B cell (primary cell): ENCODE measurements at regions not wholly inside any gene's neighbourhood (a gene's known extent, or its start where the extent isn't known, plus 50 kb on each side); places are given as distances from the start of the nearest gene placed in this dataset.

ENCODE experiments used
- ATAC-seq: fragments of 200-7000 bp; cut with Tn5 transposase; one replicate; pipeline ENCODE4 v1.10.0; 2021; ENCODE audit warnings: low read depth, mild to moderate bottlenecking, moderate number of reproducible peaks, moderate library complexity
- CTCF ChIA-PET: fragments of 350-600 bp; sonication (Branson Sonifier 250); formaldehyde crosslinking; loops from one replicate; lab custom pipeline; 2021; ENCODE audit warnings: antibody characterized with exemption, inconsistent platforms; lab: Charles Lee
- POLR2A ChIA-PET: fragments of 350-600 bp; sonication (Branson Sonifier 250); formaldehyde crosslinking; loops from one replicate; lab custom pipeline; 2021; ENCODE audit warnings: antibody characterized with exemption; lab: Charles Lee
- DNase-seq: peaks from one replicate; pipeline ENCODE4 v3.0.0; 2013
- H2AFZ ChIP-seq: 2 replicates; pipeline ENCODE4 v1.6.1; 2012; ENCODE audit warnings: mild to moderate bottlenecking, low read depth, low read length; ENCODE audit not compliant: insufficient read depth, poor library complexity, severe bottlenecking
- H3K27ac ChIP-seq, 2 donors: 1 replicate in 1 of 2; 2 replicates in 1 of 2; pipeline ENCODE4 v1.5.1; 2012 to 2013; ENCODE audit warnings: low read length in 2 of 2, mild to moderate bottlenecking in 2 of 2, moderate library complexity in 1 of 2
- H3K27me3 ChIP-seq, 4 experiments: fragments of 200-600 bp in 1 of 4; sonication (generic) in 1 of 4; replicated peaks in 1 of 4; 1 replicate in 2 of 4; 2 replicates in 2 of 4; pipeline versions ENCODE4 v1.6.1 to v1.7.0; 2013 to 2016; ENCODE audit warnings: low read length in 3 of 4, mild to moderate bottlenecking in 2 of 4, mixed read lengths in 1 of 4, moderate library complexity in 1 of 4; ENCODE audit not compliant: insufficient read depth in 4 of 4, control insufficient read depth in 3 of 4; ENCODE audit errors: control extremely low read depth in 1 of 4
- H3K36me3 ChIP-seq, 2 experiments: replicated peaks in 1 of 2; 1 replicate in 1 of 2; 2 replicates in 1 of 2; pipeline versions ENCODE4 v1.6.1 to v1.7.1; 2013; ENCODE audit warnings: low read length in 1 of 2; ENCODE audit not compliant: insufficient read depth in 2 of 2, control insufficient read depth in 1 of 2; ENCODE audit errors: control extremely low read depth in 1 of 2, extremely low read depth in 1 of 2
- H3K4me1 ChIP-seq, 2 donors: fragments of 200-600 bp in 1 of 2; sonication (generic) in 1 of 2; 1 replicate in 1 of 2; 2 replicates in 1 of 2; pipeline versions ENCODE4 v1.5.1 to v1.6.1; 2013 to 2017; ENCODE audit warnings: low read length in 2 of 2; ENCODE audit not compliant: control insufficient read depth in 2 of 2, insufficient read depth in 2 of 2
- H3K4me2 ChIP-seq: replicated peaks from 2 replicates; pipeline ENCODE3; 2012; ENCODE audit warnings: mild to moderate bottlenecking, low read depth, low read length; ENCODE audit not compliant: poor library complexity, severe bottlenecking
- H3K4me3 ChIP-seq, 5 experiments: fragments of 200-600 bp in 1 of 5; sonication (generic) in 1 of 5; 1 replicate in 3 of 5; 2 replicates in 2 of 5; pipeline versions ENCODE4 v1.5.1 to v1.7.0; 2011 to 2016; ENCODE audit warnings: low read length in 4 of 5, mild to moderate bottlenecking in 4 of 5, low read depth in 2 of 5, control low read depth in 1 of 5, moderate library complexity in 1 of 5; ENCODE audit not compliant: insufficient read depth in 1 of 5; ENCODE audit errors: control extremely low read depth in 1 of 5, extremely low read depth in 1 of 5
- H3K79me2 ChIP-seq: fragments of 200-600 bp; sonication (generic); one replicate; pipeline ENCODE4 v1.6.0; 2016; ENCODE audit warnings: low read length; ENCODE audit not compliant: control insufficient read depth, insufficient read depth
- H3K9ac ChIP-seq: fragments of 200-600 bp; sonication (generic); 2 replicates; pipeline ENCODE4 v1.6.1; 2017; ENCODE audit warnings: mild to moderate bottlenecking, low read length, moderate library complexity
- H3K9me3 ChIP-seq, 3 donors: one replicate each; pipeline versions ENCODE4 v1.6.1 to v1.7.1; 2013; ENCODE audit warnings: low read length in 2 of 3; ENCODE audit not compliant: control insufficient read depth in 2 of 3, insufficient read depth in 1 of 3; ENCODE audit errors: control extremely low read depth in 1 of 3
- H4K20me1 ChIP-seq: 2 replicates; pipeline ENCODE4 v1.6.0; 2012; ENCODE audit warnings: mild to moderate bottlenecking, low read length; ENCODE audit not compliant: insufficient read depth, control insufficient read depth, poor library complexity, severe bottlenecking
- H3K27ac Mint-ChIP-seq: one replicate; pipeline ENCODE4 v1.8.0; 2021; ENCODE audit warnings: mixed read lengths
- H3K27me3 Mint-ChIP-seq: one replicate; pipeline ENCODE4 v1.8.0; 2021; ENCODE audit warnings: mixed read lengths
- H3K4me1 Mint-ChIP-seq: one replicate; pipeline ENCODE4 v1.8.0; 2021; ENCODE audit warnings: mixed read lengths
- H3K4me3 Mint-ChIP-seq: one replicate; pipeline ENCODE4 v1.8.0; 2021; ENCODE audit warnings: mixed read lengths
- H3K9me3 Mint-ChIP-seq: one replicate; pipeline ENCODE4 v1.8.0; 2022; ENCODE audit warnings: mixed read lengths; ENCODE audit not compliant: insufficient read depth
- CTCF ChIP-seq: fragments of 200-600 bp; IDR thresholded peaks from one replicate; pipeline ENCODE4 v1.8.0; 2022; ENCODE audit warnings: antibody characterized with exemption, mild to moderate bottlenecking
- EZH2 ChIP-seq: IDR thresholded peaks from 2 replicates; pipeline ENCODE4 v1.6.1; 2012; ENCODE audit warnings: borderline replicate concordance, low read depth, mild to moderate bottlenecking, moderate library complexity, low read length; ENCODE audit not compliant: insufficient read depth, poor library complexity, severe bottlenecking
- WGBS: methylation state at CpG from one replicate; pipeline ENCODE4 v1.1.5; 2013; ENCODE audit warnings: missing lambda C conversion rate; ENCODE audit not compliant: insufficient coverage; 5-methylcytosine and 5-hydroxymethylcytosine counted together
- intact Hi-C: fragments of 100-400 bp; cut with micrococcal nuclease; formaldehyde crosslinking; loops from one replicate; pipeline ENCODE4 v1.10.0; 2022

GRCh38 chr20:40634891-40635290, 54.1 kb downstream of the MAFB start:
- no peak overlapping the region for H3K27ac Mint-ChIP-seq

More at GRCh38 chr20:40634891-40635290, 54.1 kb downstream of the MAFB start:
- TF ChIP-seq EZH2 (no peak), CTCF (no peak)
- intact Hi-C loops = no loop called here
- Histone ChIP-seq H2AFZ (no peak overlapping the region), H3K4me1 (no peaks in the 10 kb centered on the region), H3K79me2 (no peaks in the 10 kb centered on the region), H3K4me2 (no peak overlapping the region), H3K27ac (no peak overlapping the region), H3K36me3 (no peaks in the 10 kb centered on the region), H3K4me3 (no peak overlapping the region), H3K9ac (no peak overlapping the region), H4K20me1 (no peaks in the 10 kb centered on the region), H3K27me3 (no peaks in the 10 kb centered on the region), H3K9me3 (no peaks in the 10 kb centered on the region)
- no peaks in the 10 kb centered on the region for H3K4me1 Mint-ChIP-seq
- ChIA-PET POLR2A (no interaction called here), CTCF (no interaction called here)
- H3K9me3 Mint-ChIP-seq = no peaks in the 10 kb centered on the region
- H3K27me3 Mint-ChIP-seq = peaks cover 21% of the 10 kb centered on the region
- 83% methylated on average over 3 of the region's 3 CpGs for WGBS
- H3K4me3 Mint-ChIP-seq = no peak overlapping the region
- DNase-seq (no peak), ATAC-seq (no peak)
